WTC11 (cell line): ENCODE measurements at regions not wholly inside any gene's neighbourhood (a gene's known extent, or its start where the extent isn't known, plus 50 kb on each side); places are given as distances from the start of the nearest gene placed in this dataset.

ENCODE experiments used
- ATAC-seq: fragments of 200-7000 bp; cut with Tn5 transposase; 2 replicates; pipeline ENCODE4 v1.10.0; 2021; ENCODE audit warnings: mild to moderate bottlenecking, moderate library complexity
- CTCF ChIA-PET: fragments of 300-600 bp; sonication (Branson Sonifier 250); formaldehyde crosslinking; loops from one replicate; lab custom pipeline; 2021; ENCODE audit warnings: antibody characterized with exemption; lab: Charles Lee
- POLR2A ChIA-PET: fragments of 350-600 bp; sonication (Branson Sonifier 250); formaldehyde crosslinking; loops from one replicate; lab custom pipeline; 2021; ENCODE audit warnings: antibody characterized with exemption; lab: Charles Lee
- DNase-seq: peaks from one replicate; pipeline ENCODE4 v3.0.0; 2021; ENCODE audit warnings: low spot score
- H3K27ac Mint-ChIP-seq: 2 replicates; pipeline ENCODE4 v1.8.0; 2021; ENCODE audit warnings: mixed read lengths
- H3K27me3 Mint-ChIP-seq: 2 replicates; pipeline ENCODE4 v1.8.0; 2021; ENCODE audit warnings: low read depth, mild to moderate bottlenecking, moderate library complexity, mixed read lengths
- H3K36me3 Mint-ChIP-seq: 2 replicates; pipeline ENCODE4 v1.8.0; 2021; ENCODE audit warnings: mixed read lengths
- H3K4me1 Mint-ChIP-seq: 2 replicates; pipeline ENCODE4 v1.8.0; 2022; ENCODE audit warnings: mixed read lengths
- H3K4me3 Mint-ChIP-seq: 2 replicates; pipeline ENCODE4 v1.8.0; 2021; ENCODE audit warnings: mild to moderate bottlenecking, moderate library complexity, mixed read lengths
- H3K9me3 Mint-ChIP-seq: 2 replicates; pipeline ENCODE4 v1.8.0; 2021; ENCODE audit warnings: mixed read lengths
- CREB1 ChIP-seq: sonication (generic); formaldehyde crosslinking; IDR thresholded peaks from 2 replicates; pipeline ENCODE4 v1.8.0; 2023; ENCODE audit warnings: mild to moderate bottlenecking, missing genetic modification reagents
- CREM ChIP-seq: sonication (generic); formaldehyde crosslinking; IDR thresholded peaks from 2 replicates; pipeline ENCODE4 v1.8.1; 2022; ENCODE audit warnings: mild to moderate bottlenecking, missing genetic modification reagents, moderate library complexity
- E2F1 ChIP-seq: sonication (generic); formaldehyde crosslinking; IDR thresholded peaks from 2 replicates; pipeline ENCODE4 v1.8.0; 2022; ENCODE audit warnings: mild to moderate bottlenecking, missing genetic modification reagents
- GRHL2 ChIP-seq: fragments of 250-450 bp; sonication (Bioruptor Pico); IDR thresholded peaks from 2 replicates; pipeline ENCODE4 v1.8.0; 2022; ENCODE audit warnings: mild to moderate bottlenecking, moderate library complexity; ENCODE audit not compliant: insufficient replicate concordance, severe bottlenecking
- HMGXB4 ChIP-seq: sonication (generic); formaldehyde crosslinking; IDR thresholded peaks from 2 replicates; pipeline ENCODE4 v1.8.1; 2023; ENCODE audit warnings: mild to moderate bottlenecking, moderate library complexity, missing genetic modification reagents
- MYBL2 ChIP-seq: sonication (generic); formaldehyde crosslinking; IDR thresholded peaks from 2 replicates; pipeline ENCODE4 v1.8.1; 2023; ENCODE audit warnings: mild to moderate bottlenecking, moderate library complexity, missing genetic modification reagents
- NFYB ChIP-seq: sonication (generic); formaldehyde crosslinking; conservative IDR thresholded peaks from 2 replicates; pipeline ENCODE4 v1.8.0; 2022; ENCODE audit warnings: low read depth, missing genetic modification reagents
- RORB ChIP-seq: fragments of 250-450 bp; sonication (Bioruptor Pico); IDR thresholded peaks from 2 replicates; pipeline ENCODE4 v1.9.0; 2021; ENCODE audit warnings: mild to moderate bottlenecking
- SOX15 ChIP-seq: fragments of 250-450 bp; sonication (Bioruptor Pico); IDR thresholded peaks from 2 replicates; pipeline ENCODE4 v1.9.0; 2021; ENCODE audit warnings: mild to moderate bottlenecking
- TCF7 ChIP-seq: sonication (generic); formaldehyde crosslinking; IDR thresholded peaks from 2 replicates; pipeline ENCODE4 v1.8.0; 2022; ENCODE audit warnings: mild to moderate bottlenecking, low read depth, missing genetic modification reagents, moderate library complexity
- ZNF121 ChIP-seq: sonication (generic); formaldehyde crosslinking; IDR thresholded peaks from 2 replicates; pipeline ENCODE4 v1.8.0; 2023; ENCODE audit warnings: missing genetic modification reagents
- ZNF232 ChIP-seq: sonication (generic); formaldehyde crosslinking; IDR thresholded peaks from 2 replicates; pipeline ENCODE4 v1.8.0; 2022; ENCODE audit warnings: mild to moderate bottlenecking, missing genetic modification reagents
- ZNF263 ChIP-seq: sonication (generic); formaldehyde crosslinking; IDR thresholded peaks from 2 replicates; pipeline ENCODE4 v1.8.1; 2022; ENCODE audit warnings: low read depth, mild to moderate bottlenecking, moderate library complexity, missing genetic modification reagents
- ZNF425 ChIP-seq: fragments of 250-450 bp; sonication (Bioruptor Pico); conservative IDR thresholded peaks from 2 replicates; pipeline ENCODE4 v1.9.0; 2021; ENCODE audit warnings: mild to moderate bottlenecking
- ZNF512 ChIP-seq: sonication (generic); formaldehyde crosslinking; IDR thresholded peaks from 2 replicates; pipeline ENCODE4 v1.8.1; 2022; ENCODE audit warnings: missing genetic modification reagents, borderline replicate concordance
- ZNF532 ChIP-seq: fragments of 250-450 bp; sonication (Bioruptor Pico); IDR thresholded peaks from 2 replicates; pipeline ENCODE4 v1.9.0; 2021; ENCODE audit warnings: mild to moderate bottlenecking, borderline replicate concordance
- TF ChIP-seq, protein P1 (sequence below): sonication (generic); formaldehyde crosslinking; IDR thresholded peaks from 2 replicates; pipeline ENCODE4 v1.8.1; 2022; ENCODE audit warnings: mild to moderate bottlenecking, missing genetic modification reagents, moderate library complexity, borderline replicate concordance
- TF ChIP-seq, protein P2 (sequence below): sonication (generic); formaldehyde crosslinking; IDR thresholded peaks from 2 replicates; pipeline ENCODE4 v1.8.0; 2023; ENCODE audit warnings: missing genetic modification reagents
- TF ChIP-seq, protein P3 (sequence below): sonication (generic); formaldehyde crosslinking; IDR thresholded peaks from 2 replicates; pipeline ENCODE4 v1.8.0; 2023; ENCODE audit warnings: mild to moderate bottlenecking, missing genetic modification reagents

DNA sequence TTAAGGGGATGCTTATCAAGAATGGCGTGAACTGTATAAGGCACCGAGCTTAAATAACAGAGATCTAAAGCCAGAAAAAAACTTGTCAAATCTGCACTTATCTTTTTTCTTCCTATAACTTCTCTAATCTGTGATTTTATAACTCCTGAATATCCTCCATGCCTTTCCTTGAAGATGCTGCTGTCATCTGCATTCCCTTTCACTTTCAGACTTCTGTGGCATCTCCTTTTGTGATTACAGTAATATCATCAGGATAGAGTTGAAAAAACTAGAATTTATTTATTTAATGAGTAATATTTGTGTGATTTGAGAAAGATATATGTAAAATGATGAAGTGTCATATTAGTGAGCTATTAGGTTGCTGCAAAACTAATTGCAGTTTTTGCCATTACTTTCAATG, 357.8 kb upstream of the PTBP2 start:
- TF ChIP-seq, protein P1, sequence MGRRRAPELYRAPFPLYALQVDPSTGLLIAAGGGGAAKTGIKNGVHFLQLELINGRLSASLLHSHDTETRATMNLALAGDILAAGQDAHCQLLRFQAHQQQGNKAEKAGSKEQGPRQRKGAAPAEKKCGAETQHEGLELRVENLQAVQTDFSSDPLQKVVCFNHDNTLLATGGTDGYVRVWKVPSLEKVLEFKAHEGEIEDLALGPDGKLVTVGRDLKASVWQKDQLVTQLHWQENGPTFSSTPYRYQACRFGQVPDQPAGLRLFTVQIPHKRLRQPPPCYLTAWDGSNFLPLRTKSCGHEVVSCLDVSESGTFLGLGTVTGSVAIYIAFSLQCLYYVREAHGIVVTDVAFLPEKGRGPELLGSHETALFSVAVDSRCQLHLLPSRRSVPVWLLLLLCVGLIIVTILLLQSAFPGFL (CRISPR knock-in tag): no peak
- TF ChIP-seq, all 79 proteins: peak for 0
- DNase-seq (no peak), ATAC-seq (no peak)
- Mint-ChIP-seq H3K36me3 (no peaks in the 10 kb centered on the region), H3K4me3 (no peak overlapping the region), H3K4me1 (no peaks in the 10 kb centered on the region), H3K27ac (no peak overlapping the region), H3K27me3 (no peaks in the 10 kb centered on the region; the same call in 1 of the 2 replicates), H3K9me3 (no peaks in the 10 kb centered on the region)
- CTCF ChIA-PET: no interaction called here
- POLR2A ChIA-PET: interaction anchor here (0.5 kb wide), 1 partner anchor 70 kb away, joined by 3 read pairs; no protein-coding TSS in a partner anchor

GRCh38 chr1:96364576-96364975, 357.0 kb upstream of the PTBP2 start:
- no peaks in the 10 kb centered on the region for H3K4me1 Mint-ChIP-seq
- no peak for DNase-seq
- no peak overlapping the region for H3K27ac Mint-ChIP-seq
- H3K9me3 Mint-ChIP-seq: no peaks in the 10 kb centered on the region
- H3K27me3 Mint-ChIP-seq: no peaks in the 10 kb centered on the region; the same call in 1 of the 2 replicates
- H3K36me3 Mint-ChIP-seq: no peaks in the 10 kb centered on the region
- no peak for ATAC-seq
- ChIA-PET CTCF (interaction anchor here (0.5 kb wide), 1 partner anchor 122 kb away, joined by 3 read pairs; no protein-coding TSS in a partner anchor), POLR2A (no interaction called here)
- no peak overlapping the region for H3K4me3 Mint-ChIP-seq
- no peak for TF ChIP-seq NFYB (CRISPR knock-in tag)
- TF ChIP-seq ZNF532 (CRISPR knock-in tag): no peak
- TF ChIP-seq, protein P2, sequence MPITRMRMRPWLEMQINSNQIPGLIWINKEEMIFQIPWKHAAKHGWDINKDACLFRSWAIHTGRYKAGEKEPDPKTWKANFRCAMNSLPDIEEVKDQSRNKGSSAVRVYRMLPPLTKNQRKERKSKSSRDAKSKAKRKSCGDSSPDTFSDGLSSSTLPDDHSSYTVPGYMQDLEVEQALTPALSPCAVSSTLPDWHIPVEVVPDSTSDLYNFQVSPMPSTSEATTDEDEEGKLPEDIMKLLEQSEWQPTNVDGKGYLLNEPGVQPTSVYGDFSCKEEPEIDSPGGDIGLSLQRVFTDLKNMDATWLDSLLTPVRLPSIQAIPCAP (CRISPR knock-in tag): no peak
- no peak for TF ChIP-seq ZNF263 (CRISPR knock-in tag)
- no peak for TF ChIP-seq ZNF425 (CRISPR knock-in tag)
- no peak for TF ChIP-seq RORB (CRISPR knock-in tag)
- no peak for TF ChIP-seq MYBL2 (CRISPR knock-in tag)
- no peak for TF ChIP-seq SOX15 (CRISPR knock-in tag)
- no peak for TF ChIP-seq CREM (CRISPR knock-in tag)
- no peak for TF ChIP-seq ZNF121 (CRISPR knock-in tag)
- TF ChIP-seq TCF7: no peak
- TF ChIP-seq CREB1 (CRISPR knock-in tag): no peak
- no peak for TF ChIP-seq ZNF232 (CRISPR knock-in tag)
- TF ChIP-seq, protein P3, sequence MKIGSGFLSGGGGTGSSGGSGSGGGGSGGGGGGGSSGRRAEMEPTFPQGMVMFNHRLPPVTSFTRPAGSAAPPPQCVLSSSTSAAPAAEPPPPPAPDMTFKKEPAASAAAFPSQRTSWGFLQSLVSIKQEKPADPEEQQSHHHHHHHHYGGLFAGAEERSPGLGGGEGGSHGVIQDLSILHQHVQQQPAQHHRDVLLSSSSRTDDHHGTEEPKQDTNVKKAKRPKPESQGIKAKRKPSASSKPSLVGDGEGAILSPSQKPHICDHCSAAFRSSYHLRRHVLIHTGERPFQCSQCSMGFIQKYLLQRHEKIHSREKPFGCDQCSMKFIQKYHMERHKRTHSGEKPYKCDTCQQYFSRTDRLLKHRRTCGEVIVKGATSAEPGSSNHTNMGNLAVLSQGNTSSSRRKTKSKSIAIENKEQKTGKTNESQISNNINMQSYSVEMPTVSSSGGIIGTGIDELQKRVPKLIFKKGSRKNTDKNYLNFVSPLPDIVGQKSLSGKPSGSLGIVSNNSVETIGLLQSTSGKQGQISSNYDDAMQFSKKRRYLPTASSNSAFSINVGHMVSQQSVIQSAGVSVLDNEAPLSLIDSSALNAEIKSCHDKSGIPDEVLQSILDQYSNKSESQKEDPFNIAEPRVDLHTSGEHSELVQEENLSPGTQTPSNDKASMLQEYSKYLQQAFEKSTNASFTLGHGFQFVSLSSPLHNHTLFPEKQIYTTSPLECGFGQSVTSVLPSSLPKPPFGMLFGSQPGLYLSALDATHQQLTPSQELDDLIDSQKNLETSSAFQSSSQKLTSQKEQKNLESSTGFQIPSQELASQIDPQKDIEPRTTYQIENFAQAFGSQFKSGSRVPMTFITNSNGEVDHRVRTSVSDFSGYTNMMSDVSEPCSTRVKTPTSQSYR (CRISPR knock-in tag): no peak
- no peak for TF ChIP-seq GRHL2 (CRISPR knock-in tag)
- TF ChIP-seq ZNF512 (CRISPR knock-in tag): no peak
- no peak for TF ChIP-seq HMGXB4 (CRISPR knock-in tag)
- no peak for TF ChIP-seq E2F1
